Calu3 (cell line): ENCODE measurements at regions not wholly inside any gene's neighbourhood (a gene's known extent, or its start where the extent isn't known, plus 50 kb on each side); places are given as distances from the start of the nearest gene placed in this dataset.

Experiments
- BruUV-seq: library from RNA; stranded (reverse); fragments of 400-500 nt; replicated peaks from 2 replicates; lab custom pipeline; 2021; lab: Mats Ljungman, UMichigan
- CTCF ChIA-PET: fragments of 300-600 bp; sonication (Branson Sonifier 250); formaldehyde crosslinking; loops from one replicate; lab custom pipeline; 2022; ENCODE audit warnings: antibody characterized with exemption; lab: Charles Lee
- DNase-seq: peaks from one replicate; pipeline ENCODE4 v3.0.0; 2022
- H3K27ac Mint-ChIP-seq: one replicate; pipeline ENCODE4 v1.8.0; 2022; ENCODE audit warnings: mixed read lengths; ENCODE audit not compliant: unreplicated experiment
- H3K27me3 Mint-ChIP-seq: one replicate; pipeline ENCODE4 v1.8.0; 2022; ENCODE audit warnings: mixed read lengths; ENCODE audit not compliant: unreplicated experiment
- H3K36me3 Mint-ChIP-seq: one replicate; pipeline ENCODE4 v1.8.0; 2022; ENCODE audit warnings: mild to moderate bottlenecking, moderate library complexity, mixed read lengths; ENCODE audit not compliant: insufficient read depth, unreplicated experiment
- H3K4me1 Mint-ChIP-seq: one replicate; pipeline ENCODE4 v1.8.0; 2022; ENCODE audit warnings: mild to moderate bottlenecking, low read depth, mixed read lengths; ENCODE audit not compliant: unreplicated experiment
- H3K4me3 Mint-ChIP-seq: one replicate; pipeline ENCODE4 v1.8.0; 2022; ENCODE audit warnings: mild to moderate bottlenecking, low read depth, moderate library complexity, mixed read lengths; ENCODE audit not compliant: unreplicated experiment
- H3K9me3 Mint-ChIP-seq: one replicate; pipeline ENCODE4 v1.8.0; 2022; ENCODE audit warnings: low read depth, mixed read lengths; ENCODE audit not compliant: unreplicated experiment
- intact Hi-C: fragments of 100-400 bp; cut with micrococcal nuclease; formaldehyde crosslinking; loops from one replicate; pipeline ENCODE4 v1.10.0; 2022; ENCODE audit not compliant: unreplicated experiment
- TF ChIP-seq, protein P1 (sequence below): fragments of 200-600 bp; IDR thresholded peaks from one replicate; pipeline ENCODE4 v1.8.0; 2022; ENCODE audit warnings: antibody characterized with exemption; ENCODE audit not compliant: unreplicated experiment

DNA sequence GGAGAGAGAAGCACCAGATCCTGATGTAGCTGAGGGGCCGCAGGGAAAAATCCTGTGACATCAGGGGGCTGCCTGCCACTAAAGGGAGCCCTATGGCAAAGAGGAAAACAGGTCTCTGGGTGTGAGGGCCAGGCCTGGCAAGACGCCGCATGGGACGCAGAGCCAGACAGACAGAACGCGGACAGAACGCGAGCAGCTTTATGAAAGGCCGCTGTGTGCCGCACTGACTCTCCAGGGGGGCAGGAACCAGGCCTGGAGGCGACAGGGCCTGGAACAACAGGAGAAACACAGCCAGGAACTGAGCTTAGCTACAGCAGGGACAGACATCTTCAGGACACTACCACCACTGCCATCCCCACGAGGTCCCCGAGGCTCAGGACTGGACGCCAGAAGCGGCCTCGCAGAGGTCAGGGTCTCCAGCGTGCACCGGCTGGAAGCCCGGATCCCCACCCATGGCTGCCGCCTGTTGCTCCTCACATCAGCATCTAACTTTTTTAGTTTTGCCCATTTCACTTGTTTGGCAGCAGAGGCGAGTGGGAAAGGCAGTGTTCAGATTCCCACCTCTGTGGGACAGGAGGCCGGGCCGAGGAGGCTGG lies 131.6 kb downstream of the VAPA start:
- TF ChIP-seq, protein P1, sequence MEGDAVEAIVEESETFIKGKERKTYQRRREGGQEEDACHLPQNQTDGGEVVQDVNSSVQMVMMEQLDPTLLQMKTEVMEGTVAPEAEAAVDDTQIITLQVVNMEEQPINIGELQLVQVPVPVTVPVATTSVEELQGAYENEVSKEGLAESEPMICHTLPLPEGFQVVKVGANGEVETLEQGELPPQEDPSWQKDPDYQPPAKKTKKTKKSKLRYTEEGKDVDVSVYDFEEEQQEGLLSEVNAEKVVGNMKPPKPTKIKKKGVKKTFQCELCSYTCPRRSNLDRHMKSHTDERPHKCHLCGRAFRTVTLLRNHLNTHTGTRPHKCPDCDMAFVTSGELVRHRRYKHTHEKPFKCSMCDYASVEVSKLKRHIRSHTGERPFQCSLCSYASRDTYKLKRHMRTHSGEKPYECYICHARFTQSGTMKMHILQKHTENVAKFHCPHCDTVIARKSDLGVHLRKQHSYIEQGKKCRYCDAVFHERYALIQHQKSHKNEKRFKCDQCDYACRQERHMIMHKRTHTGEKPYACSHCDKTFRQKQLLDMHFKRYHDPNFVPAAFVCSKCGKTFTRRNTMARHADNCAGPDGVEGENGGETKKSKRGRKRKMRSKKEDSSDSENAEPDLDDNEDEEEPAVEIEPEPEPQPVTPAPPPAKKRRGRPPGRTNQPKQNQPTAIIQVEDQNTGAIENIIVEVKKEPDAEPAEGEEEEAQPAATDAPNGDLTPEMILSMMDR: no peak
- no peak for DNase-seq
- H3K4me1 Mint-ChIP-seq: no peaks in the 10 kb centered on the region
- CTCF ChIA-PET: interaction anchor here (1.1 kb wide), 1 partner anchor 13 kb away, joined by 3 read pairs; no protein-coding TSS in a partner anchor
- no peaks in the 10 kb centered on the region for H3K36me3 Mint-ChIP-seq
- intact Hi-C loops: no loop called here
- peaks cover 33% of the 10 kb centered on the region for H3K27me3 Mint-ChIP-seq
- no TSS peak for BruUV-seq
- peaks cover 5% of the 10 kb centered on the region for H3K9me3 Mint-ChIP-seq
- no peak overlapping the region for H3K4me3 Mint-ChIP-seq
- no peak overlapping the region for H3K27ac Mint-ChIP-seq

DNA sequence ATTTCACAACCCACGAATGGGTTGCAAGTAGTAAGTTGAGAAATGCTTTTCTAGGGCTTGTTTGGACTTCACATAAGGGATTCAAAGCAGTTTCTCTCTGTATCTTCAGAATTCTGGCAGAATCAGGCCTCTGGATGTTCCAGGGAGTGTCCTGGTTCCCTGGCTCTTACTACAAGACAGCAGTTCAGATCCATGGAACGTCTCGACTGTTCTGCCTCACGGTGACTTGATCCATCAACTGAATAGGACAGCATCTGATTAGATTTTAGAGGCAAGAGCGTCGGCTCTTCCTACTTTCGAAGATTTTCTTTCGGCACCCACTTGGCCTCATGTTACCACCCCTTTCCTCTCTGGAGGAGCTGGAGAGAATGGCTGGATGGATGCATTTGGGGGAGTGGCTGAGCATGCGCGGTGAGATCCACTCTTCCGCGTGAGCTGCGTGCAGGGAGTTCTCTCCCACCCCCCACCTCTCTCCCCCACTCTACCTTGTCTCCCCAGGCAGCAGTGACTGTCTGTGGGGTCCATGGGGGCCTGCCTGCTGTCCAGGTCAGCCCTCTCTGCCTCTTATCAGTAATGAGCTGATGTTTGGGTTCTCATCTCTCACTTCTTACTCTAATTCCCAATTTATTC lies 132.5 kb downstream of the VAPA start:
- intact Hi-C loops: no loop called here
- H3K9me3 Mint-ChIP-seq: peaks cover 5% of the 10 kb centered on the region
- TF ChIP-seq, protein P1: no peak
- BruUV-seq: no TSS peak
- CTCF ChIA-PET: no interaction called here
- H3K27ac Mint-ChIP-seq: no peak overlapping the region
- H3K36me3 Mint-ChIP-seq: no peaks in the 10 kb centered on the region
- peaks cover 33% of the 10 kb centered on the region for H3K27me3 Mint-ChIP-seq
- no peak for DNase-seq
- H3K4me3 Mint-ChIP-seq: no peak overlapping the region
- no peaks in the 10 kb centered on the region for H3K4me1 Mint-ChIP-seq

DNA sequence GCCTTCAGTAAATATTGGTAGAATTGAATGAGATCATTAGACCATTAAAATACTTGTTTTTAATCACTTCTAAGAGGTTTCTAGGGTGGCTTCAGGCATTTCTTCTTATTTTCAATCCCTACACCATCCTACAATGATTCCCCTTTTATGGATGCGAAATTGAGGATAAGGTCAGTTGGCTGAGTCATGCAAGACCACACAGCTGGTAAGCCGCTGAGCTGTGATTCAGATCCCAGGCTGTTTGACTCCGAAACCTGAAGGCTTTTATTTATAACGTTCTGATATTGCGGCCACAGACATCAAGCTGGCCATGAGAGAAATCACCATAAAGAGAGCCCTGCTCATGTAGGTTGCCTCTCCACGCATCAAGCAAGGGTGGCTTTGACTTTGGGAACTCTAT lies 133.4 kb downstream of the VAPA start:
- H3K4me3 Mint-ChIP-seq: no peak overlapping the region
- no peak for DNase-seq
- intact Hi-C loops: no loop called here
- CTCF ChIA-PET: no interaction called here
- no peak overlapping the region for H3K27ac Mint-ChIP-seq
- no peaks in the 10 kb centered on the region for H3K9me3 Mint-ChIP-seq
- BruUV-seq: no TSS peak
- TF ChIP-seq, protein P1: no peak
- H3K36me3 Mint-ChIP-seq: no peaks in the 10 kb centered on the region
- H3K27me3 Mint-ChIP-seq: peaks cover 33% of the 10 kb centered on the region
- H3K4me1 Mint-ChIP-seq: no peaks in the 10 kb centered on the region

- no peaks in the 10 kb centered on the region for H3K4me1 Mint-ChIP-seq
- no peaks in the 10 kb centered on the region for H3K36me3 Mint-ChIP-seq
- CTCF ChIA-PET: no interaction called here
- no peak for DNase-seq
- intact Hi-C loops: no loop called here
- H3K4me3 Mint-ChIP-seq: no peak overlapping the region
- no peaks in the 10 kb centered on the region for H3K9me3 Mint-ChIP-seq
- TF ChIP-seq, protein P1: no peak
- H3K27me3 Mint-ChIP-seq: peaks cover 33% of the 10 kb centered on the region
- H3K27ac Mint-ChIP-seq: no peak overlapping the region
- no TSS peak for BruUV-seq
Observed at GRCh38 chr18:10049747-10050146, 135.9 kb downstream of the VAPA start.
